K562 (cell line): ENCODE measurements at regions not wholly inside any gene's neighbourhood (a gene's known extent, or its start where the extent isn't known, plus 50 kb on each side); places are given as distances from the start of the nearest gene placed in this dataset.

Source experiments
- NCOA2 ChIP-seq, 2 experiments: fragments of 450-650 bp; IDR thresholded peaks; 2 replicates each; pipeline ENCODE4 v1.6.1; 2018; ENCODE audit warnings: mild to moderate bottlenecking in 2 of 2, moderate library complexity in 1 of 2; ENCODE audit not compliant: partially characterized antibody in 2 of 2
- RAD21 ChIP-seq, 2 experiments: fragments of 250-450 bp in 1 of 2; fragments of 450-650 bp in 1 of 2; sonication (Bioruptor Pico) in 1 of 2; formaldehyde crosslinking in 1 of 2; IDR thresholded peaks in 1 of 2; conservative IDR thresholded peaks in 1 of 2; 2 replicates each; pipeline versions ENCODE4 v1.4.0 to v1.8.0; 2020 to 2022; ENCODE audit warnings: mild to moderate bottlenecking in 2 of 2, moderate library complexity in 1 of 2
- ZFX ChIP-seq: sonication (generic); formaldehyde crosslinking; IDR thresholded peaks from 2 replicates; pipeline ENCODE4 v1.8.0; 2022; ENCODE audit warnings: mild to moderate bottlenecking, missing genetic modification reagents, moderate library complexity
- ZNF174 ChIP-seq: fragments of 250-450 bp; sonication (Bioruptor Pico); IDR thresholded peaks from 2 replicates; pipeline ENCODE4 v1.4.0; 2020; ENCODE audit warnings: mild to moderate bottlenecking
- TF ChIP-seq, protein P1 (sequence below): IDR thresholded peaks from 3 replicates; pipeline ENCODE4 v1.6.1; 2011; ENCODE audit warnings: borderline replicate concordance, mild to moderate bottlenecking; ENCODE audit not compliant: insufficient read length, insufficient read depth
- TF ChIP-seq, protein P2 (sequence below): fragments of 450-650 bp; IDR thresholded peaks from 2 replicates; pipeline ENCODE4 v1.6.1; 2017; ENCODE audit warnings: antibody characterized with exemption, mild to moderate bottlenecking

GRCh38 chr18:33871363-33872025 is 293.5 kb downstream of the ASXL3 start (continued):
- TF ChIP-seq NCOA2 (IDR thresholded peaks at IDR 0.05; ENCODE audit: partially characterized antibody in 2 of 2), result no peak
- TF ChIP-seq ZFX (CRISPR knock-in tag), result no peak
- TF ChIP-seq, protein P1, sequence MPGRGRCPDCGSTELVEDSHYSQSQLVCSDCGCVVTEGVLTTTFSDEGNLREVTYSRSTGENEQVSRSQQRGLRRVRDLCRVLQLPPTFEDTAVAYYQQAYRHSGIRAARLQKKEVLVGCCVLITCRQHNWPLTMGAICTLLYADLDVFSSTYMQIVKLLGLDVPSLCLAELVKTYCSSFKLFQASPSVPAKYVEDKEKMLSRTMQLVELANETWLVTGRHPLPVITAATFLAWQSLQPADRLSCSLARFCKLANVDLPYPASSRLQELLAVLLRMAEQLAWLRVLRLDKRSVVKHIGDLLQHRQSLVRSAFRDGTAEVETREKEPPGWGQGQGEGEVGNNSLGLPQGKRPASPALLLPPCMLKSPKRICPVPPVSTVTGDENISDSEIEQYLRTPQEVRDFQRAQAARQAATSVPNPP, result no peak
- TF ChIP-seq, protein P2, sequence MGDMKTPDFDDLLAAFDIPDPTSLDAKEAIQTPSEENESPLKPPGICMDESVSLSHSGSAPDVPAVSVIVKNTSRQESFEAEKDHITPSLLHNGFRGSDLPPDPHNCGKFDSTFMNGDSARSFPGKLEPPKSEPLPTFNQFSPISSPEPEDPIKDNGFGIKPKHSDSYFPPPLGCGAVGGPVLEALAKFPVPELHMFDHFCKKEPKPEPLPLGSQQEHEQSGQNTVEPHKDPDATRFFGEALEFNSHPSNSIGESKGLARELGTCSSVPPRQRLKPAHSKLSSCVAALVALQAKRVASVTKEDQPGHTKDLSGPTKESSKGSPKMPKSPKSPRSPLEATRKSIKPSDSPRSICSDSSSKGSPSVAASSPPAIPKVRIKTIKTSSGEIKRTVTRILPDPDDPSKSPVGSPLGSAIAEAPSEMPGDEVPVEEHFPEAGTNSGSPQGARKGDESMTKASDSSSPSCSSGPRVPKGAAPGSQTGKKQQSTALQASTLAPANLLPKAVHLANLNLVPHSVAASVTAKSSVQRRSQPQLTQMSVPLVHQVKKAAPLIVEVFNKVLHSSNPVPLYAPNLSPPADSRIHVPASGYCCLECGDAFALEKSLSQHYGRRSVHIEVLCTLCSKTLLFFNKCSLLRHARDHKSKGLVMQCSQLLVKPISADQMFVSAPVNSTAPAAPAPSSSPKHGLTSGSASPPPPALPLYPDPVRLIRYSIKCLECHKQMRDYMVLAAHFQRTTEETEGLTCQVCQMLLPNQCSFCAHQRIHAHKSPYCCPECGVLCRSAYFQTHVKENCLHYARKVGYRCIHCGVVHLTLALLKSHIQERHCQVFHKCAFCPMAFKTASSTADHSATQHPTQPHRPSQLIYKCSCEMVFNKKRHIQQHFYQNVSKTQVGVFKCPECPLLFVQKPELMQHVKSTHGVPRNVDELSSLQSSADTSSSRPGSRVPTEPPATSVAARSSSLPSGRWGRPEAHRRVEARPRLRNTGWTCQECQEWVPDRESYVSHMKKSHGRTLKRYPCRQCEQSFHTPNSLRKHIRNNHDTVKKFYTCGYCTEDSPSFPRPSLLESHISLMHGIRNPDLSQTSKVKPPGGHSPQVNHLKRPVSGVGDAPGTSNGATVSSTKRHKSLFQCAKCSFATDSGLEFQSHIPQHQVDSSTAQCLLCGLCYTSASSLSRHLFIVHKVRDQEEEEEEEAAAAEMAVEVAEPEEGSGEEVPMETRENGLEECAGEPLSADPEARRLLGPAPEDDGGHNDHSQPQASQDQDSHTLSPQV, result no peak
- TF ChIP-seq ZNF174, result no peak
- no peak for TF ChIP-seq RAD21 (CRISPR knock-in tag; conservative IDR thresholded peaks at IDR 0.05 in 1 of 2, IDR thresholded peaks at IDR 0.05 in 1 of 2)
